GM12878 (cell line): ENCODE measurements at regions not wholly inside any gene's neighbourhood (a gene's known extent, or its start where the extent isn't known, plus 50 kb on each side); places are given as distances from the start of the nearest gene placed in this dataset.

Source experiments
- ASH2L ChIP-seq: fragments of 300-600, 200-600 bp; sonication (generic); IDR thresholded peaks from 2 replicates; pipeline ENCODE4 v1.6.1; 2017; ENCODE audit warnings: low read depth, mild to moderate bottlenecking, borderline replicate concordance
- CHD4 ChIP-seq: fragments of 200-600 bp; sonication (generic); IDR thresholded peaks from 2 replicates; pipeline ENCODE4 v1.6.1; 2016; ENCODE audit warnings: mild to moderate bottlenecking
- GABPA ChIP-seq: IDR thresholded peaks from 2 replicates; pipeline ENCODE4 v1.6.1; 2014; ENCODE audit warnings: antibody characterized with exemption, low read depth, mild to moderate bottlenecking, inconsistent platforms
- JUNB ChIP-seq: IDR thresholded peaks from 2 replicates; pipeline ENCODE4 v1.6.1; 2016; ENCODE audit warnings: antibody characterized with exemption, mild to moderate bottlenecking
- PML ChIP-seq: IDR thresholded peaks from 2 replicates; pipeline ENCODE4 v1.6.1; 2012; ENCODE audit warnings: low read length, inconsistent platforms
- RB1 ChIP-seq: fragments of 450-650 bp; formaldehyde crosslinking; IDR thresholded peaks from 2 replicates; pipeline ENCODE4 v1.6.1; 2017; ENCODE audit warnings: mild to moderate bottlenecking, borderline replicate concordance
- USF2 ChIP-seq: IDR thresholded peaks from 2 replicates; pipeline ENCODE4 v1.6.1; 2011; ENCODE audit warnings: low read depth, low read length, improper control_type of control experiment, borderline replicate concordance
- ZNF24 ChIP-seq: fragments of 450-650 bp; IDR thresholded peaks from 2 replicates; pipeline ENCODE4 v1.6.1; 2017; ENCODE audit warnings: antibody characterized with exemption, mild to moderate bottlenecking
- ZNF622 ChIP-seq: fragments of 450-650 bp; IDR thresholded peaks from 2 replicates; pipeline ENCODE4 v1.6.1; 2017; ENCODE audit warnings: mild to moderate bottlenecking, inconsistent platforms
- TF ChIP-seq, protein P1 (sequence below): fragments of 450-650 bp; IDR thresholded peaks from 2 replicates; pipeline ENCODE4 v1.6.1; 2017; ENCODE audit warnings: antibody characterized with exemption, mild to moderate bottlenecking, moderate library complexity
- TF ChIP-seq, protein P2 (sequence below): IDR thresholded peaks from 2 replicates; pipeline ENCODE4 v1.6.1; 2012; ENCODE audit warnings: improper control_type of control experiment, low read depth, low read length; ENCODE audit not compliant: insufficient replicate concordance
- TF ChIP-seq, protein P3 (sequence below): fragments of 450-650 bp; IDR thresholded peaks from 2 replicates; pipeline ENCODE4 v1.6.1; 2017; ENCODE audit warnings: borderline replicate concordance

DNA sequence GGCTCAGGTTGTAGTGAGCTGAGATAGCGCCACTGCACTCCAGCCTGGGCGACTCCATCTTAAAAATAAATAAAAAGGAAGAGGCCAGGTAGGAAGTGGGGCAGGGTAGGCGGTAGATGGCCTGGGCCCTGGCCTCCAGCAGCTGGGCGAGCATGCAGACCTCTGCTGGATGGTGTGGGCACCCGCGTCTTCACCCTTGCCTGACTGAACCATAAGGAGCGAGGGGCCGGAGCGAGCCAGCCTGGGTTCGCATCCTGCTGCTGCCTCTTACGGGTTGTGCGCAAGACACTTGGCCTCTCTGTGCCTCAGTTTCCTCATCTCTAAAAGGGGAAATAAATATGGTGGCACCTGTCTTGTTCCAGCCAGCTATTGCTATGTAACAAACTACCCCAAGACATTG is 146.1 kb upstream of the GSE1 start (continued):
- TF ChIP-seq, protein P1, sequence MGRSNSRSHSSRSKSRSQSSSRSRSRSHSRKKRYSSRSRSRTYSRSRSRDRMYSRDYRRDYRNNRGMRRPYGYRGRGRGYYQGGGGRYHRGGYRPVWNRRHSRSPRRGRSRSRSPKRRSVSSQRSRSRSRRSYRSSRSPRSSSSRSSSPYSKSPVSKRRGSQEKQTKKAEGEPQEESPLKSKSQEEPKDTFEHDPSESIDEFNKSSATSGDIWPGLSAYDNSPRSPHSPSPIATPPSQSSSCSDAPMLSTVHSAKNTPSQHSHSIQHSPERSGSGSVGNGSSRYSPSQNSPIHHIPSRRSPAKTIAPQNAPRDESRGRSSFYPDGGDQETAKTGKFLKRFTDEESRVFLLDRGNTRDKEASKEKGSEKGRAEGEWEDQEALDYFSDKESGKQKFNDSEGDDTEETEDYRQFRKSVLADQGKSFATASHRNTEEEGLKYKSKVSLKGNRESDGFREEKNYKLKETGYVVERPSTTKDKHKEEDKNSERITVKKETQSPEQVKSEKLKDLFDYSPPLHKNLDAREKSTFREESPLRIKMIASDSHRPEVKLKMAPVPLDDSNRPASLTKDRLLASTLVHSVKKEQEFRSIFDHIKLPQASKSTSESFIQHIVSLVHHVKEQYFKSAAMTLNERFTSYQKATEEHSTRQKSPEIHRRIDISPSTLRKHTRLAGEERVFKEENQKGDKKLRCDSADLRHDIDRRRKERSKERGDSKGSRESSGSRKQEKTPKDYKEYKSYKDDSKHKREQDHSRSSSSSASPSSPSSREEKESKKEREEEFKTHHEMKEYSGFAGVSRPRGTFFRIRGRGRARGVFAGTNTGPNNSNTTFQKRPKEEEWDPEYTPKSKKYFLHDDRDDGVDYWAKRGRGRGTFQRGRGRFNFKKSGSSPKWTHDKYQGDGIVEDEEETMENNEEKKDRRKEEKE = no peak
- no peak for TF ChIP-seq USF2
- TF ChIP-seq, protein P2, sequence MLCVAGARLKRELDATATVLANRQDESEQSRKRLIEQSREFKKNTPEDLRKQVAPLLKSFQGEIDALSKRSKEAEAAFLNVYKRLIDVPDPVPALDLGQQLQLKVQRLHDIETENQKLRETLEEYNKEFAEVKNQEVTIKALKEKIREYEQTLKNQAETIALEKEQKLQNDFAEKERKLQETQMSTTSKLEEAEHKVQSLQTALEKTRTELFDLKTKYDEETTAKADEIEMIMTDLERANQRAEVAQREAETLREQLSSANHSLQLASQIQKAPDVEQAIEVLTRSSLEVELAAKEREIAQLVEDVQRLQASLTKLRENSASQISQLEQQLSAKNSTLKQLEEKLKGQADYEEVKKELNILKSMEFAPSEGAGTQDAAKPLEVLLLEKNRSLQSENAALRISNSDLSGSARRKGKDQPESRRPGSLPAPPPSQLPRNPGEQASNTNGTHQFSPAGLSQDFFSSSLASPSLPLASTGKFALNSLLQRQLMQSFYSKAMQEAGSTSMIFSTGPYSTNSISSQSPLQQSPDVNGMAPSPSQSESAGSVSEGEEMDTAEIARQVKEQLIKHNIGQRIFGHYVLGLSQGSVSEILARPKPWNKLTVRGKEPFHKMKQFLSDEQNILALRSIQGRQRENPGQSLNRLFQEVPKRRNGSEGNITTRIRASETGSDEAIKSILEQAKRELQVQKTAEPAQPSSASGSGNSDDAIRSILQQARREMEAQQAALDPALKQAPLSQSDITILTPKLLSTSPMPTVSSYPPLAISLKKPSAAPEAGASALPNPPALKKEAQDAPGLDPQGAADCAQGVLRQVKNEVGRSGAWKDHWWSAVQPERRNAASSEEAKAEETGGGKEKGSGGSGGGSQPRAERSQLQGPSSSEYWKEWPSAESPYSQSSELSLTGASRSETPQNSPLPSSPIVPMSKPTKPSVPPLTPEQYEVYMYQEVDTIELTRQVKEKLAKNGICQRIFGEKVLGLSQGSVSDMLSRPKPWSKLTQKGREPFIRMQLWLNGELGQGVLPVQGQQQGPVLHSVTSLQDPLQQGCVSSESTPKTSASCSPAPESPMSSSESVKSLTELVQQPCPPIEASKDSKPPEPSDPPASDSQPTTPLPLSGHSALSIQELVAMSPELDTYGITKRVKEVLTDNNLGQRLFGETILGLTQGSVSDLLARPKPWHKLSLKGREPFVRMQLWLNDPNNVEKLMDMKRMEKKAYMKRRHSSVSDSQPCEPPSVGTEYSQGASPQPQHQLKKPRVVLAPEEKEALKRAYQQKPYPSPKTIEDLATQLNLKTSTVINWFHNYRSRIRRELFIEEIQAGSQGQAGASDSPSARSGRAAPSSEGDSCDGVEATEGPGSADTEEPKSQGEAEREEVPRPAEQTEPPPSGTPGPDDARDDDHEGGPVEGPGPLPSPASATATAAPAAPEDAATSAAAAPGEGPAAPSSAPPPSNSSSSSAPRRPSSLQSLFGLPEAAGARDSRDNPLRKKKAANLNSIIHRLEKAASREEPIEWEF = no peak
- TF ChIP-seq, protein P3, sequence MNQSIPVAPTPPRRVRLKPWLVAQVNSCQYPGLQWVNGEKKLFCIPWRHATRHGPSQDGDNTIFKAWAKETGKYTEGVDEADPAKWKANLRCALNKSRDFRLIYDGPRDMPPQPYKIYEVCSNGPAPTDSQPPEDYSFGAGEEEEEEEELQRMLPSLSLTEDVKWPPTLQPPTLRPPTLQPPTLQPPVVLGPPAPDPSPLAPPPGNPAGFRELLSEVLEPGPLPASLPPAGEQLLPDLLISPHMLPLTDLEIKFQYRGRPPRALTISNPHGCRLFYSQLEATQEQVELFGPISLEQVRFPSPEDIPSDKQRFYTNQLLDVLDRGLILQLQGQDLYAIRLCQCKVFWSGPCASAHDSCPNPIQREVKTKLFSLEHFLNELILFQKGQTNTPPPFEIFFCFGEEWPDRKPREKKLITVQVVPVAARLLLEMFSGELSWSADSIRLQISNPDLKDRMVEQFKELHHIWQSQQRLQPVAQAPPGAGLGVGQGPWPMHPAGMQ = no peak
- TF ChIP-seq RB1 = no peak
- no peak for TF ChIP-seq ZNF622
- no peak for TF ChIP-seq ASH2L
- no peak for TF ChIP-seq GABPA
- no peak for TF ChIP-seq PML
- TF ChIP-seq CHD4 = no peak
- no peak for TF ChIP-seq ZNF24
- no peak for TF ChIP-seq JUNB
